Naive thymus-derived CD4-positive, alpha-beta T cell (primary cell): ENCODE measurements at regions not wholly inside any gene's neighbourhood (a gene's known extent, or its start where the extent isn't known, plus 50 kb on each side); places are given as distances from the start of the nearest gene placed in this dataset.

ENCODE experiments used
- ATAC-seq: fragments of 150-1000 bp; cut with Tn5 transposase; 2 replicates; pipeline ENCODE4 v1.10.0; 2021; ENCODE audit warnings: mild to moderate bottlenecking, moderate library complexity
- CTCF ChIA-PET: fragments of 350-600 bp; sonication (Branson Sonifier 250); formaldehyde crosslinking; loops from one replicate; lab custom pipeline; 2021; ENCODE audit warnings: antibody characterized with exemption; lab: Charles Lee
- POLR2A ChIA-PET: fragments of 350-600 bp; sonication (Branson Sonifier 250); formaldehyde crosslinking; loops from one replicate; lab custom pipeline; 2021; ENCODE audit warnings: antibody characterized with exemption, inconsistent platforms; lab: Charles Lee
- DNase-seq, 9 donors: peaks; one replicate each; pipeline versions ENCODE4 v3.0.0 to v3.0.0-alpha.2; 2020 to 2022; ENCODE audit warnings: mixed read lengths in 1 of 9
- H3K27ac ChIP-seq: one replicate; pipeline ENCODE4 v1.7.0; 2013; ENCODE audit warnings: mild to moderate bottlenecking, low read depth, low read length, moderate library complexity
- H3K27me3 ChIP-seq, 2 donors: one replicate each; pipeline ENCODE4 v1.7.0; 2013; ENCODE audit warnings: low read length in 2 of 2, mild to moderate bottlenecking in 2 of 2, moderate library complexity in 2 of 2; ENCODE audit not compliant: control insufficient read depth in 2 of 2, insufficient read depth in 2 of 2
- H3K36me3 ChIP-seq, 3 experiments: 1 replicate in 2 of 3; 2 replicates in 1 of 3; pipeline ENCODE4 v1.7.0; 2013; ENCODE audit warnings: low read length in 3 of 3, mild to moderate bottlenecking in 3 of 3, moderate library complexity in 1 of 3; ENCODE audit not compliant: insufficient read depth in 3 of 3, control insufficient read depth in 2 of 3
- H3K4me1 ChIP-seq, 2 donors: one replicate each; pipeline ENCODE4 v1.7.0; 2013; ENCODE audit warnings: low read length in 2 of 2, mild to moderate bottlenecking in 2 of 2, moderate library complexity in 1 of 2; ENCODE audit not compliant: control insufficient read depth in 2 of 2, insufficient read depth in 2 of 2
- H3K4me3 ChIP-seq: 2 replicates; pipeline ENCODE4 v1.7.0; 2013; ENCODE audit warnings: mild to moderate bottlenecking, low read length
- H3K9me3 ChIP-seq, 3 experiments: 1 replicate in 2 of 3; 2 replicates in 1 of 3; pipeline ENCODE4 v1.7.0; 2013; ENCODE audit warnings: low read length in 3 of 3; ENCODE audit not compliant: control insufficient read depth in 2 of 3
- H3K27ac Mint-ChIP-seq, 9 donors: one replicate each; pipeline ENCODE4 v1.8.0; 2020 to 2022; ENCODE audit warnings: mixed read lengths in 9 of 9, mild to moderate bottlenecking in 8 of 9, moderate library complexity in 5 of 9, inconsistent platforms in 2 of 9
- H3K27me3 Mint-ChIP-seq, 5 donors: one replicate each; pipeline ENCODE4 v1.8.0; 2021 to 2022; ENCODE audit warnings: mixed read lengths in 5 of 5, mild to moderate bottlenecking in 1 of 5
- H3K36me3 Mint-ChIP-seq, 5 donors: one replicate each; pipeline ENCODE4 v1.8.0; 2020 to 2022; ENCODE audit warnings: mixed read lengths in 5 of 5, mild to moderate bottlenecking in 3 of 5, inconsistent platforms in 1 of 5
- H3K4me1 Mint-ChIP-seq, 7 donors: one replicate each; pipeline ENCODE4 v1.8.0; 2020 to 2022; ENCODE audit warnings: mixed read lengths in 7 of 7, mild to moderate bottlenecking in 3 of 7, inconsistent platforms in 1 of 7
- H3K4me3 Mint-ChIP-seq, 10 donors: one replicate each; pipeline ENCODE4 v1.8.0; 2020 to 2022; ENCODE audit warnings: mild to moderate bottlenecking in 10 of 10, mixed read lengths in 10 of 10, moderate library complexity in 6 of 10, inconsistent platforms in 2 of 10
- H3K9me3 Mint-ChIP-seq, 11 donors: one replicate each; pipeline ENCODE4 v1.8.0; 2020 to 2022; ENCODE audit warnings: mixed read lengths in 11 of 11, mild to moderate bottlenecking in 4 of 11, inconsistent platforms in 1 of 11, moderate library complexity in 1 of 11
- intact Hi-C, 2 donors: fragments of 100-400 bp; cut with micrococcal nuclease; formaldehyde crosslinking; loops; one replicate each; pipeline ENCODE4 v1.15.1; 2023

DNA sequence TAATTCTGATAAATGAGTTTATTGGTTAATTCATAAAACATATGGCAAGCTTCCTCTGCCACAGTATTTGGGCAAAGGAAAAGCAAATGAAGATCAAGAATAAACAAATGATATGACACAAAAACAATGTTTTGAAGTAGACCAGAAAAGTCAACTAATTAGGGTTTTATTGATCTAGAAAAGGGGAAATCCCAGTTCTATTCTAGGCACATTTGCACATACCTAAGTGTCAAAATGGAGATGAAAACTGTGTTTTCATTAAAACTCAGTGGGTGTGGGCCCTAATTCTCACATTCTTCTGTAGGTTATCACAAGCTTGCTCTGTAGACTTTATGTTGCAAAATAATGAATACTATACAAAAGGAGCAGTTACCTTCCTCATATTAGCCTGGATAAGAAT, 69.0 kb upstream of the TENT5A start:
- Histone ChIP-seq H3K27ac (no peak overlapping the region), H3K36me3 (no peaks in the 10 kb centered on the region), H3K9me3 (no peaks in the 10 kb centered on the region), H3K4me1 (no peaks in the 10 kb centered on the region), H3K4me3 (no peak overlapping the region), H3K27me3 (peaks cover 0 to 3% of the 10 kb centered on the region in 2 donors)
- no peak for ATAC-seq
- intact Hi-C loops, result no loop called here
- peaks cover 0 to 15% (median 2%) of the 10 kb centered on the region in 11 donors for H3K9me3 Mint-ChIP-seq
- H3K4me3 Mint-ChIP-seq, result no peak overlapping the region
- H3K27ac Mint-ChIP-seq, result no peak overlapping the region
- ChIA-PET CTCF (no interaction called here), POLR2A (no interaction called here)
- H3K27me3 Mint-ChIP-seq, result peaks cover under 1 to 18% (median 9%) of the 10 kb centered on the region in 5 donors
- DNase-seq, result no peak
- H3K4me1 Mint-ChIP-seq, result peaks cover 0 to 8% (median 4%) of the 10 kb centered on the region in 7 donors
- no peaks in the 10 kb centered on the region for H3K36me3 Mint-ChIP-seq

DNA sequence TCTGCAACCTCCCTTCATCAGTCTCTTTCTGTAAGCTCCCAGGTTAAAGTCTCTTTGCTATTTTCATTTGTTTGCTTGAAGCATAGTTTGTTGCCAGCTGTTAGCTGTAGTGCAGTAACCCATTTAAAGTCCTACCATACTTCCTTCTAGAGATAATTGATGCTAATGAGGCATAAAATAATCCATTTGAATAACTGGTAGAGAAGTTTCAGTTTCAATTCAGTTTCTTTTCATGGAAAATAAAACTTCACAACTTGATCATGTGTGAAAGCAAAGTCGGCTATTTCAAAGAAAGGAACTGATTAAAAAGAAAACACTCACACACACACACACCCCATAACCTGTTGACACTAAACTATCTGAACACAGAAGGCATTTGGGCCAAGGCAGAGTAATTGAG, 68.5 kb upstream of the TENT5A start:
- Histone ChIP-seq H3K36me3 (no peaks in the 10 kb centered on the region), H3K4me1 (no peaks in the 10 kb centered on the region), H3K27ac (no peak overlapping the region), H3K4me3 (no peak overlapping the region), H3K9me3 (no peaks in the 10 kb centered on the region), H3K27me3 (peaks cover 0 to 3% of the 10 kb centered on the region in 2 donors)
- ChIA-PET CTCF (no interaction called here), POLR2A (no interaction called here)
- ATAC-seq (no peak), DNase-seq (no peak)
- intact Hi-C loops, result no loop called here
- H3K4me3 Mint-ChIP-seq, result no peak overlapping the region
- H3K27ac Mint-ChIP-seq, result no peak overlapping the region
- peaks cover 0 to 8% (median 4%) of the 10 kb centered on the region in 7 donors for H3K4me1 Mint-ChIP-seq
- no peaks in the 10 kb centered on the region for H3K36me3 Mint-ChIP-seq
- H3K27me3 Mint-ChIP-seq, result peaks cover 2 to 20% (median 9%) of the 10 kb centered on the region in 5 donors
- H3K9me3 Mint-ChIP-seq, result peaks cover 0 to 11% (median 0%) of the 10 kb centered on the region in 11 donors

DNA sequence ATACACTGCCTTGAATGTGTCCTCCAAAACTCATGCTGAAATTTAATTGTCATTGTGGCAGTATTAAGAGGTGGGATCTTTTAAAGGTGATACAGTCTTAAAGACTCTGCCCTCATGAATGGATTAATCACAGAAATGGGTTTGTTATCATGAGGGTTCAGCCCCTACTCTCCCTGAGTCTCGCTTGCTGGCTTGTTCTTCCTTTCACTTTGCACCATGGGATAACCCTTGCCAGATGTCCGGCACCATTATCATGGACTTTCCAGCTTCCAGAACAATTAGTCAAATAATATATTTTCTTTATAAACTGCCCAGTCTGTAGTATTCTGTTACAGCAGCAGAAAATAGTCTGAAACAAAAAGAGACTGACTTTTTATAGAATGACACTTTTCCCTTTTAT, 67.9 kb upstream of the TENT5A start:
- Mint-ChIP-seq H3K9me3 (peaks cover 0 to 6% (median 0%) of the 10 kb centered on the region in 11 donors), H3K36me3 (no peaks in the 10 kb centered on the region), H3K4me3 (no peak overlapping the region), H3K4me1 (peaks cover 0 to 8% (median 4%) of the 10 kb centered on the region in 7 donors), H3K27me3 (peaks cover 2 to 16% (median 9%) of the 10 kb centered on the region in 5 donors), H3K27ac (no peak overlapping the region)
- Histone ChIP-seq H3K27ac (no peak overlapping the region), H3K36me3 (no peaks in the 10 kb centered on the region), H3K4me3 (no peak overlapping the region), H3K27me3 (peaks cover 0 to 3% of the 10 kb centered on the region in 2 donors), H3K4me1 (no peaks in the 10 kb centered on the region), H3K9me3 (no peaks in the 10 kb centered on the region)
- ChIA-PET CTCF (no interaction called here), POLR2A (no interaction called here)
- DNase-seq, result no peak
- no peak for ATAC-seq
- intact Hi-C loops, result no loop called here

DNA sequence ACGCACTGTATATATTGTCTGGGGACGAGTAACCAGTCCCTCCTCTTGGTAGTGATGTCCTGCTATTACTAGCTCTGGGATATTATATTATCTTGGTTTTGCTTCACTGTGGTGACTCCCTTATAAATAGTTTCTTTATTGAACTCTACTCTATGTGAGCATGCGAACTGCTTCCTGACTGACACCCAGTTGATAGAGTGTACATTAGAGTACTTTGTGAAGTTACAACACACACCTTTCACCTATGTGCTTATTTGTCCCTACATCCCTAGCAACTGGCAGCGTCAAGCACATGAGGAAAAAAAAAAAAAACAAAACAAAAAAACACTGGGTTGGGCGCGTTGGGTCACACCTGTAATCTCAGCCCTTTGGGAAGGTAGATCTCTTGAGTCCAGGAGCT, 67.3 kb upstream of the TENT5A start:
- DNase-seq (no peak), ATAC-seq (no peak)
- Mint-ChIP-seq H3K27me3 (peaks cover 2 to 14% (median 9%) of the 10 kb centered on the region in 5 donors), H3K36me3 (no peaks in the 10 kb centered on the region), H3K27ac (no peak overlapping the region), H3K9me3 (peaks cover 0 to 2% (median 0%) of the 10 kb centered on the region in 11 donors), H3K4me3 (no peak overlapping the region), H3K4me1 (peaks cover 0 to 8% (median 4%) of the 10 kb centered on the region in 7 donors)
- no peaks in the 10 kb centered on the region for H3K36me3 ChIP-seq
- intact Hi-C loops, result no loop called here
- H3K4me1 ChIP-seq, result no peaks in the 10 kb centered on the region
- H3K9me3 ChIP-seq, result no peaks in the 10 kb centered on the region
- H3K27me3 ChIP-seq, result peaks cover 0 to 3% of the 10 kb centered on the region in 2 donors
- POLR2A ChIA-PET, result no interaction called here
- H3K27ac ChIP-seq, result no peak overlapping the region
- H3K4me3 ChIP-seq, result no peak overlapping the region
- CTCF ChIA-PET, result no interaction called here

DNA sequence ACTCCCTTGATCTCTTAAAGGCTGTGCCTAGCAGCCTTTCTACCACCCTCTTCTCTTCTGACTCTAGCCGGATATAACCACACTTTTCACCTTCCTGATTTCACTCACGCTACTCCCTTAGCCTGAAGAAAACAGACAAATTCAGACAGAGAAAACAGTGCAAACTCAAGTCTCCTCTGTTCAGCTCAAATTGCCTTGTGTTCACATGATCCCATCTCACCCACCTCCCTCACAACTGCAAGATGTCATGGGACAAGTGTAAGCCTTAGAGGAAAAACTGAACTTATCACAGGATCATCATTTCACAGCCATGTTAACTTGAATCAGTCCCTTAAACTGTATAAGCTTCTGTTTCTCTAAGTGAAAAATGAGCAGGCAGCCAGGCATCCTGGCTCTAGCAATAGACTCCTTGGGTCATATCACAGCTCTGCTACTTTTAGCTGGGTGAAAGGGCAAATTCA, 66.5 kb upstream of the TENT5A start:
- ATAC-seq (peak; percentile 26), DNase-seq (no peak)
- Mint-ChIP-seq H3K27me3 (peaks cover under 1 to 16% (median 9%) of the 10 kb centered on the region in 5 donors), H3K36me3 (no peaks in the 10 kb centered on the region), H3K27ac (no peak overlapping the region), H3K4me3 (no peak overlapping the region), H3K9me3 (peaks cover 0 to 2% (median 0%) of the 10 kb centered on the region in 11 donors), H3K4me1 (peaks cover 0 to 8% (median 4%) of the 10 kb centered on the region in 7 donors)
- Histone ChIP-seq H3K4me1 (no peaks in the 10 kb centered on the region), H3K4me3 (no peak overlapping the region), H3K27ac (no peak overlapping the region), H3K27me3 (no peaks in the 10 kb centered on the region), H3K36me3 (no peaks in the 10 kb centered on the region), H3K9me3 (no peaks in the 10 kb centered on the region)
- POLR2A ChIA-PET, result interaction anchor here (0.6 kb wide), 1 partner anchor 11 kb away, joined by 3 read pairs; no protein-coding TSS in a partner anchor
- CTCF ChIA-PET, result no interaction called here
- intact Hi-C loops, result no loop called here

DNA sequence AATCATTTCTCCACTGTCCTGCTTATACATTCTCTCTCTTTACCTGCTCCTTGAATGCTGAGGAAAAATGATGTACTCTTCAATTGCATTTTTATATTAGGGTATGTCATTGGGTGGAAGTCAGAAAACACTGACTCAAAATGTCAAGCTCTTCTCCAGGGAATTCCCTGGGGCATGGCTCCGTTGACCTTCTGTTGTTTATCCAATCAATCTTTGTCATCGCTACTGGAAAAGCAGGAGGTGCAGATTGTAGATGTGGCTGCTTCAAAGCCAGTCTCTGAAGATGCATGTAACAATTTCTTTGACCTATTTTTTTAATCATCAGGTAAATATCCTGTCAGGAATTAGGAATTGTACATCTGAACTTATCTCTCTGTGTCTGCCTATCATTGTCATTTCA, 63.9 kb upstream of the TENT5A start:
- Histone ChIP-seq H3K27ac (no peak overlapping the region), H3K36me3 (no peaks in the 10 kb centered on the region), H3K27me3 (no peaks in the 10 kb centered on the region), H3K4me3 (no peak overlapping the region), H3K9me3 (no peaks in the 10 kb centered on the region), H3K4me1 (no peaks in the 10 kb centered on the region)
- Mint-ChIP-seq H3K27ac (no peak overlapping the region), H3K36me3 (no peaks in the 10 kb centered on the region), H3K4me1 (peaks cover 0 to 9% (median 5%) of the 10 kb centered on the region in 7 donors), H3K4me3 (no peak overlapping the region), H3K27me3 (peaks cover 4 to 31% (median 25%) of the 10 kb centered on the region in 5 donors), H3K9me3 (peaks cover 0 to 2% (median 0%) of the 10 kb centered on the region in 11 donors)
- DNase-seq, result no peak
- CTCF ChIA-PET, result no interaction called here
- ATAC-seq, result no peak
- intact Hi-C loops, result no loop called here
- POLR2A ChIA-PET, result no interaction called here

DNA sequence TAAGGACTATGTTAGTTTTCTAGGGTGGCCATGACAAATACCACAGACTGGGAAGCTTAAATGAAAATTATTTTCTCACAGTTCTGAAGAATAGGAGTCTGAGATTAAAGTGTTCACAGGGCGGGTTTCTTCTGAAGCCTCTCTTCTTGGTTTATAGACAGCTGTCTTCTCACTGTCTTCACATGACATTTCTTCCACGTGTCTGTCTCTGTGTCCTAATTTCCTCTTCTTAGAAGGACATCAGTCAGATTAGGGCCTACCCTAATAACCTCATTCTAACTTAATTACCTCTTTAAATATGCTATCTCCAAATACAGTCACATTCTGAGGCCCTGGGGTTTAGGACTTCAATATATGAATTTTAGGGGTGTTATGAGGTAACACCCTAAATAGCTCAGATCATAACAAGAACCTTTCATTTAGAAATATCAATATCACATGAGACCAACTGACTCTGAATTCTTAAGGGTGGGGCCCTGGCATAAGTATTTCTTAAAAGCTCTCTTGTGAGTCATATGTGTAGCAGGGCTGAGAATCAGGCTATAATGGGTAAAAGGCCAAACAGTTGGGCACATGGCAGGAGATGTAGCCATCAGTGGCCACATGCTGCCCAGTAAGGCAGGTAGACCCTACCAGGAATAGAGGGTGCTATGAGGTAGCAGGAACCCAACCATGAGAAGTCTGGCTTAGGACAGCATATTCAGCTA, 62.0 kb upstream of the TENT5A start:
- Histone ChIP-seq H3K4me3 (no peak overlapping the region), H3K27me3 (no peaks in the 10 kb centered on the region), H3K4me1 (no peaks in the 10 kb centered on the region), H3K9me3 (no peaks in the 10 kb centered on the region), H3K27ac (no peak overlapping the region), H3K36me3 (no peaks in the 10 kb centered on the region)
- intact Hi-C loops, result no loop called here
- H3K4me1 Mint-ChIP-seq, result peaks cover 0 to 9% (median 5%) of the 10 kb centered on the region in 7 donors
- ChIA-PET CTCF (no interaction called here), POLR2A (no interaction called here)
- DNase-seq, result no peak
- H3K9me3 Mint-ChIP-seq, result peaks cover 0 to 2% (median 0%) of the 10 kb centered on the region in 11 donors
- no peak overlapping the region for H3K4me3 Mint-ChIP-seq
- ATAC-seq, result peak; percentile 51
- peaks cover 7 to 34% (median 31%) of the 10 kb centered on the region in 5 donors for H3K27me3 Mint-ChIP-seq
- no peaks in the 10 kb centered on the region for H3K36me3 Mint-ChIP-seq
- no peak overlapping the region for H3K27ac Mint-ChIP-seq
